ENCODE measurements at regions not wholly inside any gene's neighbourhood (a gene's known extent, or its start where the extent isn't known, plus 50 kb on each side); places are given as distances from the start of the nearest gene placed in this dataset.
"Not testable (repeated sequence)": the region's sequence is repeated elsewhere in the genome, so short reads cannot be mapped to it uniquely, and the experiment has no call there.

- H3K27me3 ChIP-seq (ENCODE audit: control insufficient read depth, insufficient read depth, low read length); DNase-seq; H3K36me3 ChIP-seq (replicated peaks; ENCODE audit: control insufficient read depth, insufficient read depth, low read length): not testable (repeated sequence)
- peak overlapping the region; percentile 28 for H3K4me3 ChIP-seq (ENCODE audit: insufficient read depth, low read depth, low read length)
Measured at GRCh38 chr15:32342772-32343199, 60.3 kb downstream of the GOLGA8K start.

GRCh38 chr15:32342268-32342667 is 60.8 kb downstream of the GOLGA8K start:
- peak overlapping the region; percentile 8; the same call in 1 of the 2 replicates for H3K4me3 ChIP-seq (ENCODE audit: insufficient read depth, low read depth, low read length)
- H3K27me3 ChIP-seq (ENCODE audit: control insufficient read depth, insufficient read depth, low read length); DNase-seq; H3K36me3 ChIP-seq (replicated peaks; ENCODE audit: control insufficient read depth, insufficient read depth, low read length): not testable (repeated sequence)

- H3K27me3 ChIP-seq (ENCODE audit: control insufficient read depth, insufficient read depth, low read length); DNase-seq; H3K4me3 ChIP-seq (ENCODE audit: insufficient read depth, low read depth, low read length); H3K36me3 ChIP-seq (replicated peaks; ENCODE audit: control insufficient read depth, insufficient read depth, low read length): not testable (repeated sequence)
Measured at GRCh38 chr15:32341530-32341929, 61.6 kb downstream of the GOLGA8K start.

- DNase-seq; H3K4me3 ChIP-seq (ENCODE audit: insufficient read depth, low read depth, low read length); H3K36me3 ChIP-seq (replicated peaks; ENCODE audit: control insufficient read depth, insufficient read depth, low read length); H3K27me3 ChIP-seq (ENCODE audit: control insufficient read depth, insufficient read depth, low read length): not testable (repeated sequence)
Measured at GRCh38 chr15:32336804-32337203, 66.3 kb downstream of the GOLGA8K start.

GRCh38 chr15:32323353-32323752 is 79.7 kb downstream of the GOLGA8K start:
- DNase-seq; H3K27me3 ChIP-seq (ENCODE audit: control insufficient read depth, insufficient read depth, low read length); H3K4me3 ChIP-seq (ENCODE audit: insufficient read depth, low read depth, low read length); H3K36me3 ChIP-seq (replicated peaks; ENCODE audit: control insufficient read depth, insufficient read depth, low read length): not testable (repeated sequence)

- H3K36me3 ChIP-seq (replicated peaks; ENCODE audit: control insufficient read depth, insufficient read depth, low read length); H3K4me3 ChIP-seq (ENCODE audit: insufficient read depth, low read depth, low read length): not testable (repeated sequence)
Measured at GRCh38 chr15:32319247-32319646, 83.8 kb downstream of the GOLGA8K start.

GRCh38 chr15:32316482-32316881 is 86.6 kb downstream of the GOLGA8K start:
- not testable (repeated sequence) for H3K27me3 ChIP-seq (ENCODE audit: control insufficient read depth, insufficient read depth, low read length); H3K36me3 ChIP-seq (replicated peaks; ENCODE audit: control insufficient read depth, insufficient read depth, low read length); DNase-seq; H3K4me3 ChIP-seq (ENCODE audit: insufficient read depth, low read depth, low read length)

More at GRCh38 chr15:32319247-32319646, 83.8 kb downstream of the GOLGA8K start:
- not testable (repeated sequence) for DNase-seq; H3K27me3 ChIP-seq (ENCODE audit: control insufficient read depth, insufficient read depth, low read length)

- not testable (repeated sequence) for H3K4me3 ChIP-seq (ENCODE audit: insufficient read depth, low read depth, low read length); DNase-seq
Measured at GRCh38 chr15:32315079-32315939, 87.8 kb downstream of the GOLGA8K start.

GRCh38 chr15:32313446-32314209 is 89.5 kb downstream of the GOLGA8K start:
- not testable (repeated sequence) for H3K27me3 ChIP-seq (ENCODE audit: control insufficient read depth, insufficient read depth, low read length); H3K36me3 ChIP-seq (replicated peaks; ENCODE audit: control insufficient read depth, insufficient read depth, low read length); H3K4me3 ChIP-seq (ENCODE audit: insufficient read depth, low read depth, low read length); DNase-seq

More at GRCh38 chr15:32315079-32315939, 87.8 kb downstream of the GOLGA8K start:
- H3K36me3 ChIP-seq (replicated peaks; ENCODE audit: control insufficient read depth, insufficient read depth, low read length); H3K27me3 ChIP-seq (ENCODE audit: control insufficient read depth, insufficient read depth, low read length): not testable (repeated sequence)

GRCh38 chr15:32312721-32313120 is 90.4 kb downstream of the GOLGA8K start:
- not testable (repeated sequence) for H3K36me3 ChIP-seq (replicated peaks; ENCODE audit: control insufficient read depth, insufficient read depth, low read length); H3K27me3 ChIP-seq (ENCODE audit: control insufficient read depth, insufficient read depth, low read length); H3K4me3 ChIP-seq (ENCODE audit: insufficient read depth, low read depth, low read length); DNase-seq

- H3K4me3 ChIP-seq (ENCODE audit: insufficient read depth, low read depth, low read length); H3K27me3 ChIP-seq (ENCODE audit: control insufficient read depth, insufficient read depth, low read length); DNase-seq; H3K36me3 ChIP-seq (replicated peaks; ENCODE audit: control insufficient read depth, insufficient read depth, low read length): not testable (repeated sequence)
Measured at GRCh38 chr15:32307592-32307991, 95.5 kb downstream of the GOLGA8K start.

GRCh38 chr15:32276200-32276830 is 126.8 kb downstream of the GOLGA8K start:
- not testable (repeated sequence) for H3K4me3 ChIP-seq (ENCODE audit: insufficient read depth, low read depth, low read length); H3K27me3 ChIP-seq (ENCODE audit: control insufficient read depth, insufficient read depth, low read length); H3K36me3 ChIP-seq (replicated peaks; ENCODE audit: control insufficient read depth, insufficient read depth, low read length); DNase-seq

GRCh38 chr15:32253958-32254357 is 149.1 kb downstream of the GOLGA8K start:
- not testable (repeated sequence) for DNase-seq; H3K36me3 ChIP-seq (replicated peaks; ENCODE audit: control insufficient read depth, insufficient read depth, low read length); H3K4me3 ChIP-seq (ENCODE audit: insufficient read depth, low read depth, low read length); H3K27me3 ChIP-seq (ENCODE audit: control insufficient read depth, insufficient read depth, low read length)

GRCh38 chr15:32249207-32249606 is 153.9 kb downstream of the GOLGA8K start:
- not testable (repeated sequence) for DNase-seq; H3K27me3 ChIP-seq (ENCODE audit: control insufficient read depth, insufficient read depth, low read length); H3K4me3 ChIP-seq (ENCODE audit: insufficient read depth, low read depth, low read length); H3K36me3 ChIP-seq (replicated peaks; ENCODE audit: control insufficient read depth, insufficient read depth, low read length)
